Endothelial cell of umbilical vein (primary cell): ENCODE measurements at regions not wholly inside any gene's neighbourhood (a gene's known extent, or its start where the extent isn't known, plus 50 kb on each side); places are given as distances from the start of the nearest gene placed in this dataset.

Experiments used
- BruUV-seq: library from RNA; stranded (reverse); fragments of 400-500 nt; replicated peaks from 2 replicates; lab custom pipeline; 2021; lab: Mats Ljungman, UMichigan
- CTCF ChIA-PET: fragments of 300-600, 350-600 bp; sonication (Branson Sonifier 250); formaldehyde crosslinking; loops from one replicate; lab custom pipeline; 2021; ENCODE audit warnings: antibody characterized with exemption, inconsistent platforms; lab: Charles Lee
- POLR2A ChIA-PET: fragments of 300-600, 350-600 bp; sonication (Branson Sonifier 250); formaldehyde crosslinking; loops from one replicate; lab custom pipeline; 2021; ENCODE audit warnings: antibody characterized with exemption, inconsistent platforms; lab: Charles Lee
- DNase-seq: peaks from one replicate; pipeline ENCODE4 v3.0.0-alpha.2; 2011; ENCODE audit warnings: low read depth, low spot score
- FAIRE-seq: peaks from 2 replicates; lab custom pipeline; 2011; peaks lifted over from hg19 to GRCh38; lab: Jason Lieb, UNC
- H2AFZ ChIP-seq: 2 replicates; pipeline ENCODE4 v1.6.0; 2012; ENCODE audit warnings: low read depth, low read length, control low read depth, inconsistent platforms
- H3K27ac ChIP-seq: 2 replicates; pipeline ENCODE4 v1.5.1; 2011; ENCODE audit warnings: low read depth, mild to moderate bottlenecking, control low read depth, low read length, moderate library complexity; ENCODE audit not compliant: insufficient read depth
- H3K27me3 ChIP-seq, 2 experiments: 2 replicates each; pipeline versions ENCODE4 v1.6.0 to v1.6.1; 2011; ENCODE audit warnings: low read length in 2 of 2, mixed read lengths in 1 of 2; ENCODE audit not compliant: control insufficient read depth in 2 of 2, insufficient read depth in 2 of 2
- H3K36me3 ChIP-seq, 2 experiments: 2 replicates in 1 of 2; 3 replicates in 1 of 2; pipeline ENCODE4 v1.5.1; 2011; ENCODE audit warnings: low read length in 2 of 2, mild to moderate bottlenecking in 1 of 2, moderate library complexity in 1 of 2; ENCODE audit not compliant: control insufficient read depth in 2 of 2, insufficient read depth in 2 of 2; ENCODE audit errors: extremely low read depth in 1 of 2
- H3K4me1 ChIP-seq: 3 replicates; pipeline ENCODE4 v1.5.1; 2011; ENCODE audit warnings: mild to moderate bottlenecking, low read length; ENCODE audit not compliant: control insufficient read depth, insufficient read depth; ENCODE audit errors: extremely low read depth
- H3K4me2 ChIP-seq: 2 replicates; pipeline ENCODE4 v1.6.1; 2011; ENCODE audit warnings: low read length, control low read depth, mixed read lengths; ENCODE audit not compliant: insufficient read depth
- H3K4me3 ChIP-seq, 3 experiments: fragments of 200-600 bp in 1 of 3; sonication (generic), shearing (Covaris generic) in 1 of 3; replicated peaks in 1 of 3; 2 replicates each; pipeline ENCODE4 v1.5.1; 2011 to 2016; ENCODE audit warnings: control low read depth in 3 of 3, low read length in 3 of 3, mild to moderate bottlenecking in 2 of 3, inconsistent platforms in 1 of 3, low read depth in 1 of 3, moderate library complexity in 1 of 3; ENCODE audit not compliant: insufficient read depth in 1 of 3
- H3K79me2 ChIP-seq: 2 replicates; pipeline ENCODE4 v1.6.0; 2012; ENCODE audit warnings: low read length, inconsistent platforms; ENCODE audit not compliant: control insufficient read depth, insufficient read depth
- H3K9ac ChIP-seq: replicated peaks from 2 replicates; pipeline ENCODE3; 2011; ENCODE audit warnings: low read length, control low read depth; ENCODE audit not compliant: insufficient read depth; ENCODE audit errors: extremely low read depth
- H3K9me1 ChIP-seq: replicated peaks from 3 replicates; pipeline ENCODE4 v1.6.0; 2011; ENCODE audit warnings: mild to moderate bottlenecking, low read length; ENCODE audit not compliant: control insufficient read depth, insufficient read depth; ENCODE audit errors: extremely low read depth
- H3K9me3 ChIP-seq: replicated peaks from 2 replicates; pipeline ENCODE4 v1.5.1; 2012; ENCODE audit warnings: low read length, inconsistent platforms; ENCODE audit not compliant: control insufficient read depth, insufficient read depth
- H4K20me1 ChIP-seq: replicated peaks from 2 replicates; pipeline ENCODE3; 2011; ENCODE audit warnings: mild to moderate bottlenecking, low read length; ENCODE audit not compliant: control insufficient read depth, insufficient read depth; ENCODE audit errors: extremely low read depth
- EZH2 ChIP-seq: IDR thresholded peaks from 2 replicates; pipeline ENCODE4 v1.6.1; 2012; ENCODE audit warnings: borderline replicate concordance, low read depth, mild to moderate bottlenecking, moderate library complexity, low read length, inconsistent platforms; ENCODE audit not compliant: severe bottlenecking
- FOS ChIP-seq: IDR thresholded peaks from 2 replicates; pipeline ENCODE4 v1.6.1; 2011; ENCODE audit warnings: mild to moderate bottlenecking, low read length, moderate library complexity, borderline replicate concordance; ENCODE audit not compliant: insufficient read depth
- GATA2 ChIP-seq: IDR thresholded peaks from 2 replicates; pipeline ENCODE4 v1.7.0; 2011; ENCODE audit warnings: low read depth, mild to moderate bottlenecking, moderate library complexity, mixed read lengths, low read length; ENCODE audit not compliant: insufficient read length, insufficient read depth
- JUN ChIP-seq: IDR thresholded peaks from 2 replicates; pipeline ENCODE4 v1.6.1; 2011; ENCODE audit warnings: borderline replicate concordance, low read depth; ENCODE audit not compliant: insufficient read length, insufficient read depth
- MYC ChIP-seq: IDR thresholded peaks from one replicate; pipeline ENCODE4 v1.6.1; 2011; ENCODE audit warnings: mild to moderate bottlenecking, low read depth, low read length
- POLR2A ChIP-seq: IDR thresholded peaks from 2 replicates; pipeline ENCODE4 v1.6.1; 2012; ENCODE audit warnings: low read depth, mild to moderate bottlenecking, control low read depth, low read length
- POLR2AphosphoS5 ChIP-seq: IDR thresholded peaks from 2 replicates; pipeline ENCODE4 v1.6.1; 2012; ENCODE audit warnings: low read depth, mild to moderate bottlenecking, control low read depth, low read length, moderate library complexity; ENCODE audit not compliant: insufficient read depth
- dilution Hi-C: fragments of 300-500 bp; cut with MboI; formaldehyde crosslinking; loops from one replicate; pipeline ENCODE4 v1.15.0; 2019; ENCODE audit warnings: low sequenced_read_pairs; ENCODE audit not compliant: extremely low pct_ligation_motif_present
- intact Hi-C: fragments of 100-400 bp; cut with micrococcal nuclease; formaldehyde crosslinking; loops from one replicate; pipeline ENCODE4 v1.10.0; 2022
- TF ChIP-seq, protein P1 (sequence below): IDR thresholded peaks from 2 replicates; pipeline ENCODE4 v1.6.1; 2011; ENCODE audit not compliant: insufficient read depth, insufficient read length
- TF ChIP-seq, protein P2 (sequence below), 2 donors: IDR thresholded peaks; 1 replicate in 1 of 2; 2 replicates in 1 of 2; pipeline ENCODE4 v1.5.1; 2011; ENCODE audit warnings: low read length in 2 of 2, mild to moderate bottlenecking in 2 of 2, moderate library complexity in 2 of 2, control low read depth in 1 of 2, inconsistent platforms in 1 of 2, low read depth in 1 of 2; ENCODE audit not compliant: insufficient read depth in 1 of 2; ENCODE audit errors: extremely low read depth in 1 of 2

DNA sequence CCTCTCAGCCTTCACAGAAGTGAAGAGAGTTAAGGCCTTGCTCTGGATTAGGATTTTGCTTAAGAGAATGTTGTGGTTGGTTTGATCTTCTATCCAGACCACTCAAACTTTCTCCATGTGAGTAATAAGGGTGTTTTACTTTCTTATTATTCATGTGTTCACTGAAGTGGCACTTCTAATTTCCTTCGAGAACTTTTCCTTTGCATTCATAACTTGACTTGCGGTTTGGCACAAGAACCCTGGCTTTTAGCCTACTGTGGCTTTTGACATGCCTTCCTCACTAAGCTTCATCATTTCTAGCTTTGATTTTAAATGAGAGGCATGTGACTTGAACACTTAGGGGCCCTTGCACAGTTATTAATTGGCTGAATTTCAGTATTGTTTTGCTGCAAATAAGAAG is 166.1 kb upstream of the OPRM1 start:
- DNase-seq (no peak), FAIRE-seq (no peak)
- TF ChIP-seq JUN (no peak), MYC (no peak), EZH2 (no peak), FOS (no peak), POLR2AphosphoS5 (no peak), GATA2 (no peak), POLR2A (no peak)
- TF ChIP-seq, protein P1, sequence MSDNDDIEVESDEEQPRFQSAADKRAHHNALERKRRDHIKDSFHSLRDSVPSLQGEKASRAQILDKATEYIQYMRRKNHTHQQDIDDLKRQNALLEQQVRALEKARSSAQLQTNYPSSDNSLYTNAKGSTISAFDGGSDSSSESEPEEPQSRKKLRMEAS = no peak
- TF ChIP-seq, protein P2, sequence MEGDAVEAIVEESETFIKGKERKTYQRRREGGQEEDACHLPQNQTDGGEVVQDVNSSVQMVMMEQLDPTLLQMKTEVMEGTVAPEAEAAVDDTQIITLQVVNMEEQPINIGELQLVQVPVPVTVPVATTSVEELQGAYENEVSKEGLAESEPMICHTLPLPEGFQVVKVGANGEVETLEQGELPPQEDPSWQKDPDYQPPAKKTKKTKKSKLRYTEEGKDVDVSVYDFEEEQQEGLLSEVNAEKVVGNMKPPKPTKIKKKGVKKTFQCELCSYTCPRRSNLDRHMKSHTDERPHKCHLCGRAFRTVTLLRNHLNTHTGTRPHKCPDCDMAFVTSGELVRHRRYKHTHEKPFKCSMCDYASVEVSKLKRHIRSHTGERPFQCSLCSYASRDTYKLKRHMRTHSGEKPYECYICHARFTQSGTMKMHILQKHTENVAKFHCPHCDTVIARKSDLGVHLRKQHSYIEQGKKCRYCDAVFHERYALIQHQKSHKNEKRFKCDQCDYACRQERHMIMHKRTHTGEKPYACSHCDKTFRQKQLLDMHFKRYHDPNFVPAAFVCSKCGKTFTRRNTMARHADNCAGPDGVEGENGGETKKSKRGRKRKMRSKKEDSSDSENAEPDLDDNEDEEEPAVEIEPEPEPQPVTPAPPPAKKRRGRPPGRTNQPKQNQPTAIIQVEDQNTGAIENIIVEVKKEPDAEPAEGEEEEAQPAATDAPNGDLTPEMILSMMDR (IDR thresholded peaks at IDR 0.05; ENCODE audit: extremely low read depth in 1 of 2, insufficient read depth in 1 of 2, low read depth in 1 of 2, low read length in 2 of 2) = no peak
- no peaks in the 10 kb centered on the region for H4K20me1 ChIP-seq
- no peak overlapping the region for H3K27ac ChIP-seq
- H2AFZ ChIP-seq = no peak overlapping the region
- CTCF ChIA-PET = no interaction called here
- no peaks in the 10 kb centered on the region for H3K36me3 ChIP-seq
- H3K27me3 ChIP-seq = no peaks in the 10 kb centered on the region
- no peaks in the 10 kb centered on the region for H3K79me2 ChIP-seq
- H3K9me3 ChIP-seq = peaks cover 3% of the 10 kb centered on the region
- H3K9me1 ChIP-seq = no peaks in the 10 kb centered on the region
- intact Hi-C loops = no loop called here
- H3K4me1 ChIP-seq = no peaks in the 10 kb centered on the region
- H3K9ac ChIP-seq = no peak overlapping the region
- POLR2A ChIA-PET = no interaction called here
- dilution Hi-C loops = no loop called here
- H3K4me3 ChIP-seq = no peak overlapping the region
- no TSS peak for BruUV-seq
- no peak overlapping the region for H3K4me2 ChIP-seq
